ENCODE measurements at regions not wholly inside any gene's neighbourhood (a gene's known extent, or its start where the extent isn't known, plus 50 kb on each side); places are given as distances from the start of the nearest gene placed in this dataset.

GRCh38 chr21:14737922-14738321, 191.8 kb upstream of the SAMSN1 start:
- TF ChIP-seq, protein P1, sequence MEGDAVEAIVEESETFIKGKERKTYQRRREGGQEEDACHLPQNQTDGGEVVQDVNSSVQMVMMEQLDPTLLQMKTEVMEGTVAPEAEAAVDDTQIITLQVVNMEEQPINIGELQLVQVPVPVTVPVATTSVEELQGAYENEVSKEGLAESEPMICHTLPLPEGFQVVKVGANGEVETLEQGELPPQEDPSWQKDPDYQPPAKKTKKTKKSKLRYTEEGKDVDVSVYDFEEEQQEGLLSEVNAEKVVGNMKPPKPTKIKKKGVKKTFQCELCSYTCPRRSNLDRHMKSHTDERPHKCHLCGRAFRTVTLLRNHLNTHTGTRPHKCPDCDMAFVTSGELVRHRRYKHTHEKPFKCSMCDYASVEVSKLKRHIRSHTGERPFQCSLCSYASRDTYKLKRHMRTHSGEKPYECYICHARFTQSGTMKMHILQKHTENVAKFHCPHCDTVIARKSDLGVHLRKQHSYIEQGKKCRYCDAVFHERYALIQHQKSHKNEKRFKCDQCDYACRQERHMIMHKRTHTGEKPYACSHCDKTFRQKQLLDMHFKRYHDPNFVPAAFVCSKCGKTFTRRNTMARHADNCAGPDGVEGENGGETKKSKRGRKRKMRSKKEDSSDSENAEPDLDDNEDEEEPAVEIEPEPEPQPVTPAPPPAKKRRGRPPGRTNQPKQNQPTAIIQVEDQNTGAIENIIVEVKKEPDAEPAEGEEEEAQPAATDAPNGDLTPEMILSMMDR (IDR thresholded peaks at IDR 0.05; ENCODE audit: borderline replicate concordance, extremely low read depth, insufficient read depth): peak; percentile 55
- Histone ChIP-seq H3K9me3 (ENCODE audit: control insufficient read depth in 2 of 3, insufficient read depth in 1 of 3, low read length in 3 of 3) (no peaks in the 10 kb centered on the region), H3K4me1 (ENCODE audit: control insufficient read depth in 2 of 3, insufficient read depth in 2 of 3, low read depth in 1 of 3, low read length in 3 of 3) (no peaks in the 10 kb centered on the region), H3K9ac (ENCODE audit: low read length in 3 of 3) (no peak overlapping the region), H3K36me3 (ENCODE audit: control insufficient read depth in 2 of 3, insufficient read depth in 3 of 3, low read length in 3 of 3) (no peaks in the 10 kb centered on the region), H3K4me3 (ENCODE audit: low read length in 3 of 3) (no peak overlapping the region), H3K27me3 (ENCODE audit: control insufficient read depth, insufficient read depth, low read length) (no peaks in the 10 kb centered on the region), H3K27ac (ENCODE audit: low read depth in 2 of 2, low read length in 2 of 2) (no peak overlapping the region)
- peak; percentile 50 for FAIRE-seq
- intact Hi-C loops (cut with DNase I): no loop called here
- peak in 2 of 5 donors; percentile 29 to 66 for DNase-seq

GRCh38 chr21:14737284-14737691, 191.2 kb upstream of the SAMSN1 start:
- Histone ChIP-seq H3K4me3 (ENCODE audit: low read length in 3 of 3) (no peak overlapping the region), H3K9me3 (ENCODE audit: control insufficient read depth in 2 of 3, insufficient read depth in 1 of 3, low read length in 3 of 3) (no peaks in the 10 kb centered on the region), H3K27ac (ENCODE audit: low read depth in 2 of 2, low read length in 2 of 2) (no peak overlapping the region), H3K9ac (ENCODE audit: low read length in 3 of 3) (no peak overlapping the region), H3K4me1 (ENCODE audit: control insufficient read depth in 2 of 3, insufficient read depth in 2 of 3, low read depth in 1 of 3, low read length in 3 of 3) (no peaks in the 10 kb centered on the region), H3K27me3 (ENCODE audit: control insufficient read depth, insufficient read depth, low read length) (no peaks in the 10 kb centered on the region), H3K36me3 (ENCODE audit: control insufficient read depth in 2 of 3, insufficient read depth in 3 of 3, low read length in 3 of 3) (no peaks in the 10 kb centered on the region)
- intact Hi-C loops (cut with DNase I): no loop called here
- no peak for FAIRE-seq
- TF ChIP-seq, protein P1 (IDR thresholded peaks at IDR 0.05; ENCODE audit: borderline replicate concordance, extremely low read depth, insufficient read depth): no peak
- no peak for DNase-seq

DNA sequence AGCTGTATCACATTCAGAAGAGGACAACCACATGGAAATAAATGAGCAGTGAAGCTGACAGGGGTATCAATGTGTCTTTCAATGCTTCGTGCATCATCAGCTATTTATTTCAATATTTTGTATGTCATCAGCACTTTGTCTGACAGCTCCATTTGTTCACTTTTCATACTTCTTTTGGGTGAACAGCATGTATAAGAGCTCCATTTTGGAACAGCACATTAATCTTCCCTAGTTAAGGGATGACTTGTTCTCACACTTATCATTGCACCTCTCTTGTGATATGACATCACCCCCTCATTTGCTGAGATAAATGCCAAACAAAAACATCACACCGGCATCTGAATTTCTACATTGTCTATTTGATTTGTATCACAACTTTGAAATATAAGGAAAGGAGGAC, 190.6 kb upstream of the SAMSN1 start:
- Histone ChIP-seq H3K9me3 (ENCODE audit: control insufficient read depth in 2 of 3, insufficient read depth in 1 of 3, low read length in 3 of 3) (no peaks in the 10 kb centered on the region), H3K4me1 (ENCODE audit: control insufficient read depth in 2 of 3, insufficient read depth in 2 of 3, low read depth in 1 of 3, low read length in 3 of 3) (no peaks in the 10 kb centered on the region), H3K9ac (ENCODE audit: low read length in 3 of 3) (no peak overlapping the region), H3K36me3 (ENCODE audit: control insufficient read depth in 2 of 3, insufficient read depth in 3 of 3, low read length in 3 of 3) (no peaks in the 10 kb centered on the region), H3K27ac (ENCODE audit: low read depth in 2 of 2, low read length in 2 of 2) (no peak overlapping the region), H3K4me3 (ENCODE audit: low read length in 3 of 3) (no peak overlapping the region), H3K27me3 (ENCODE audit: control insufficient read depth, insufficient read depth, low read length) (no peaks in the 10 kb centered on the region)
- FAIRE-seq: no peak
- intact Hi-C loops (cut with DNase I): no loop called here
- DNase-seq: no peak
- TF ChIP-seq, protein P1 (IDR thresholded peaks at IDR 0.05; ENCODE audit: borderline replicate concordance, extremely low read depth, insufficient read depth): no peak

DNA sequence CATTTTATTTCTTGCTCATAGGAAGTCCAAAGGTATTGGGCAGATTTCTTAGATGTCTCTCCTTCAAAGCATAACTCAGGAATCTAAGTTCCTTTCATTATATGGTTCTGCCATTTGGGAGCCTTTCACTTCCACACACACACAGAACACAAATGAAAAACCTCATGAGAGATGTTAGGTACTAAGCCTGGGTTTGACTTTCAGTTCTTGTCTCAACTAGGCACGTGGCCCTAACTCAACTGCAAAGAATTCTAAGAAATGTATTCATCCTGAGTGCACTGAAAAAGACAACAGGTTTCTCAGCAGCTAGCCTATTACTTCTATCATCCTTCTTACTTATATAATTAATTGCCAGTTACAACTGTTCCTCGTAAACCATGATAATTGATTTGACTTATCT, 190.0 kb upstream of the SAMSN1 start:
- FAIRE-seq: no peak
- Histone ChIP-seq H3K27me3 (ENCODE audit: control insufficient read depth, insufficient read depth, low read length) (no peaks in the 10 kb centered on the region), H3K27ac (ENCODE audit: low read depth in 2 of 2, low read length in 2 of 2) (no peak overlapping the region), H3K36me3 (ENCODE audit: control insufficient read depth in 2 of 3, insufficient read depth in 3 of 3, low read length in 3 of 3) (no peaks in the 10 kb centered on the region), H3K9me3 (ENCODE audit: control insufficient read depth in 2 of 3, insufficient read depth in 1 of 3, low read length in 3 of 3) (no peaks in the 10 kb centered on the region), H3K4me3 (ENCODE audit: low read length in 3 of 3) (no peak overlapping the region), H3K4me1 (ENCODE audit: control insufficient read depth in 2 of 3, insufficient read depth in 2 of 3, low read depth in 1 of 3, low read length in 3 of 3) (no peaks in the 10 kb centered on the region), H3K9ac (ENCODE audit: low read length in 3 of 3) (no peak overlapping the region)
- TF ChIP-seq, protein P1 (IDR thresholded peaks at IDR 0.05; ENCODE audit: borderline replicate concordance, extremely low read depth, insufficient read depth): no peak
- intact Hi-C loops (cut with DNase I): no loop called here
- DNase-seq: no peak

All from kidney (tissue), 13 donors.